ENCODE measurements at regions not wholly inside any gene's neighbourhood (a gene's known extent, or its start where the extent isn't known, plus 50 kb on each side); places are given as distances from the start of the nearest gene placed in this dataset.

DNA sequence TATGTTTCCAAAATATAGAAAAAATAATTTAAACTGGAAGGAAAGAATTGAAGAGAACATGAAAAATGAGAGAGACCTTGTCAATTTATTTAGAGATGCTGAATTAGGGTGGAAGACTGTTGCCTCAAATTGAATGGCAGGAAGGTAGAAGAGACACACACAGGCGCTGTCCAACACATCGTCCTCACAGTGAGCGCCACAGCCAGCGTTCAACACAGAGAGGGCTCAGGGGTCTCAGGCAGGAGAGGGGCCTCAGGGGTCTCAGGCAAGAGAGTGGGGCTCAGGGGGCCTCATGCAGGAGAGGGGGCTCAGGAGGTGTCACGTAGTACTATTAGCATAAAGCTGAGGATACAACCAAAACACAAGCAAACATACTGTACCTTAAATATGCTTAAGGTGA lies 65.7 kb downstream of the TMEM18 start:
- no peaks in the 10 kb centered on the region for H3K9me3 Mint-ChIP-seq
- DNase-seq (no peak), ATAC-seq (no peak)
- H3K4me1 Mint-ChIP-seq: no peaks in the 10 kb centered on the region
- no peak overlapping the region for H3K4me3 Mint-ChIP-seq
- H3K27ac Mint-ChIP-seq: no peak overlapping the region
- H3K27me3 Mint-ChIP-seq: peaks cover 16% of the 10 kb centered on the region

DNA sequence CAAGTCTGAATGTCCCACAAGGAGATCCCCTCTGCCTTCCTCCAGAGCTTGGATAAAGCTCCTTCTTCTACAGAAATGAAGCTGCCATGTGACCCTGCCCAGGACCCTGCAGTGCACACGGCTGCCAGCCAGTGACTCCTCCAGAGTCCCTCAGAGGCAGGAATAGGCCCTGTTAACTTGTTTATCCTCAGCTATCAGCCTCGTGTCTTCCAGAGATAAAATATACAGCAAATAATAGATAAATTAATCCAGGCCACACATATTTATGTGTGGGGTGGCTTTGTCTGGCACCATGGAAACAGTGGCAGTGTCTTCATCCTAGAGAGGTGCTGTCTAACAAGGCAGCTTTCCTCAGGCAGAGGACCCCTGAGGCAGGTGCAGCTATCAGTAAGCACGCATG lies 66.7 kb downstream of the TMEM18 start:
- no peaks in the 10 kb centered on the region for H3K9me3 Mint-ChIP-seq
- H3K27me3 Mint-ChIP-seq: peaks cover 12% of the 10 kb centered on the region
- ATAC-seq (no peak), DNase-seq (no peak)
- H3K4me3 Mint-ChIP-seq: no peak overlapping the region
- H3K4me1 Mint-ChIP-seq: no peaks in the 10 kb centered on the region
- no peak overlapping the region for H3K27ac Mint-ChIP-seq

DNA sequence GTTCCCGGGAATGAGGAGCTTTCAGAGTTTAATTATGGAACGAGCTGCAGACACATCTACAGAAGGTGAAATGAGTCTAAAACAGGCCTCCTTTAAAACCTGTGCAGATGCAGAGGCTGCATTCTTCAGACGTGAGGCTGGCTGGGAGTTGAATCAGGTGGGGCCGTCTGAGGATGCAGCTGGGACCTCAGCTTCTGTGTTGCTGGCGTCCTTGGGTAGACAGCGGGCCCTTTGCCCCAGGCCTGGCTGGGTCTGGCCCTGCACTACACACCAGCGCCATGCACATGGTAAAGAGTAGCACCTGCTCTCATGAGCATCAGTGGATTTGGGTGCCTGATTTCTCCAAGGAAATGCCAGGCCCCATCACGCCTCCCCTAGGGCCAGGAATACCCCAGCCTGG lies 67.3 kb downstream of the TMEM18 start:
- Mint-ChIP-seq H3K4me1 (no peaks in the 10 kb centered on the region), H3K27ac (no peak overlapping the region), H3K27me3 (peaks cover 7% of the 10 kb centered on the region), H3K9me3 (no peaks in the 10 kb centered on the region), H3K4me3 (no peak overlapping the region)
- DNase-seq (no peak), ATAC-seq (no peak)

GRCh38 chr2:609449-609848 lies 67.8 kb downstream of the TMEM18 start:
- H3K4me3 Mint-ChIP-seq: no peak overlapping the region
- H3K27me3 Mint-ChIP-seq: peaks cover 7% of the 10 kb centered on the region
- no peaks in the 10 kb centered on the region for H3K9me3 Mint-ChIP-seq
- DNase-seq (no peak), ATAC-seq (no peak)
- no peak overlapping the region for H3K27ac Mint-ChIP-seq
- no peaks in the 10 kb centered on the region for H3K4me1 Mint-ChIP-seq

DNA sequence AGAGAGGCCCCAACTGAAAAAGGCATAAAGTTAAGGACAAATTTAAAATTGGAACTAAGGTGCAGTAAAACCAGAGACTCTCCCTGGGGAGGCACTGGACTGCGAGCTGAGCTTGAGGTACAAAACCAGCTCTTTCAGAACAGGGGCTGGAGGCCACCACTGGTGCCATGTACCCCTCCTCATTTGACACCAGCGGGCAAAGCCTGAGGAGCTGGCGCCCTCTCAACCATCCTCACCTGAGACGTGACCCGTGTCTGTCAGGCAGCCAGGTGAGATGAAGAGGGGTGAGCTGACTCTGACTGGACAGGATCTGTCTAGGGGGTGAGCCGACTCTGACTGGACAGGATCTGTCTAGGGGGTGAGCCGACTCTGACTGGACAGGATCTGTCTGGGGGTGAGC lies 68.5 kb downstream of the TMEM18 start:
- Mint-ChIP-seq H3K4me3 (no peak overlapping the region), H3K9me3 (no peaks in the 10 kb centered on the region), H3K4me1 (no peaks in the 10 kb centered on the region), H3K27ac (no peak overlapping the region), H3K27me3 (peaks cover 7% of the 10 kb centered on the region)
- DNase-seq (no peak), ATAC-seq (no peak)

GRCh38 chr2:608297-608696 lies 68.9 kb downstream of the TMEM18 start:
- no peak for DNase-seq
- Mint-ChIP-seq H3K4me1 (no peaks in the 10 kb centered on the region), H3K27me3 (peaks cover 7% of the 10 kb centered on the region), H3K9me3 (no peaks in the 10 kb centered on the region), H3K4me3 (no peak overlapping the region), H3K27ac (no peak overlapping the region)
- no peak for ATAC-seq

DNA sequence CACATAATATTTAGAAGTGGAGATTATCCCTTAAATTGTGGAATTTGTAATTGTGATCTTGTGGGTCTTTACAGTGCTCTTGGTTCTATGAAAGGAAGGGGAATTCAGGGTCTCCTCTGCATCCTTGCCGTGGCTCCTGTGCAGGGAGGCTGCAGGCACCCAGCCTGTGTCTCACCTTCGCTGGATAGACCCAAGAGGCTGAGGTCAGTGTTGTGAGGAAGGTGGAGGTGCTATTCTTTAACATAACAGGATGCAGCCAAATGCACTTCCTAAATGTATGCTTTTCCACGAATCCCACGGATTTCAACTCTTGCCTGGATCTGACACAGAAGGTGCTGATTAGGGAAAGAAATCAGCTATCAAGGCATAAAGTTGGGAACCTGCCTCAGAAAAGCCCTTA lies 69.5 kb downstream of the TMEM18 start:
- no peak for ATAC-seq
- Mint-ChIP-seq H3K27ac (no peak overlapping the region), H3K27me3 (peaks cover 7% of the 10 kb centered on the region), H3K4me1 (no peaks in the 10 kb centered on the region), H3K9me3 (no peaks in the 10 kb centered on the region), H3K4me3 (no peak overlapping the region)
- DNase-seq: no peak

GRCh38 chr2:607172-607571 lies 70.0 kb downstream of the TMEM18 start:
- Mint-ChIP-seq H3K9me3 (no peaks in the 10 kb centered on the region), H3K27ac (no peak overlapping the region), H3K4me3 (no peak overlapping the region), H3K27me3 (peaks cover 7% of the 10 kb centered on the region), H3K4me1 (no peaks in the 10 kb centered on the region)
- no peak for ATAC-seq
- no peak for DNase-seq

DNA sequence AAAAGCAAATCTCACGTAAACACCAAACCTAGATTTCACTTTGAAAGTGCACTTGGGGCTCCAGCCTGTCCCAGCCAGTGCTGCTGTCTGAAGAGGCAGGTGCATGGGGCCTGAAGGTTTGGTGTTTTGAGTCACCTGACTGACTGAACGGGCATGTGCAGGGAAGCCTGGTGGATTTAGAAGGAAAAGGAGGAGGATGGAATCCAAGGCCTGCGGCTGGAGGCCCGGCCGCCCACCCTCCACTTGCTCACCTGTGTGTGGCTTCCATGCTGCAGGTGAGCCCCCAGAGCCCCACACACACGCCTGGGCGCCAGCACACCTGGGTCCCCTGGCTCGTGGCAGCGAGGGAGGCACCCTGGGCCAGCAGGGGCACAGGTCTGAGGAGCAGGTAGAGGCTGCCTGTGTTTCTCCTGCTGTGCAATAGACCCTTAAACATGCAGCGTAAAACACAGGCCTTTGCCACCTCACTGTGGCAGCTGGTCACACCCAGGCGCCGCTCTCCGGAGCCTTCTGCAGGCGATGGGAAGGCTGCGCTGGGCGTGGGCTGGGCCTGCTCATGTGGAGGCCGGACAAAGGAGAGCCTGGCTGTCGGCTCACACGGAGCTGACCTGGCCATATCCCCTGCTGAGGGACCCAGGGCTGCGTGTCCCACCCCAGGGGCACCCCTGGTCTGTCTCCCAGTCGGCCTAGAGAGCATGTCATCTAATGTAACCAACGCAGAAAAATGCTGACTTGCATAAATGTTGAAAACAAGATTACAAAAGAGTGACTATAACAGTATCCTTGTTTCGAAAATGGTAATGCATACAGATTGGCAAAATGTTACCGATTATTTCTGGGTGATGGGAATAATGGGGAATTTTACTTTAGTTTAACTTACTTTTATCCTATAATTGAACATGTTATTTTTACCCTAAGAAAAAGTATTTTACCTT lies 71.3 kb downstream of the TMEM18 start:
- H3K9me3 Mint-ChIP-seq: no peaks in the 10 kb centered on the region
- H3K4me1 Mint-ChIP-seq: no peaks in the 10 kb centered on the region
- H3K27me3 Mint-ChIP-seq: peaks cover 7% of the 10 kb centered on the region
- H3K27ac Mint-ChIP-seq: no peak overlapping the region
- ATAC-seq: no peak
- no peak for DNase-seq
- H3K4me3 Mint-ChIP-seq: no peak overlapping the region

GRCh38 chr2:604854-605524 lies 72.2 kb downstream of the TMEM18 start:
- H3K27me3 Mint-ChIP-seq: peaks cover 7% of the 10 kb centered on the region
- no peaks in the 10 kb centered on the region for H3K4me1 Mint-ChIP-seq
- no peak overlapping the region for H3K4me3 Mint-ChIP-seq
- no peak for ATAC-seq
- no peak overlapping the region for H3K27ac Mint-ChIP-seq
- no peaks in the 10 kb centered on the region for H3K9me3 Mint-ChIP-seq
- DNase-seq: no peak

GRCh38 chr2:604385-604784 lies 72.8 kb downstream of the TMEM18 start:
- Mint-ChIP-seq H3K4me3 (no peak overlapping the region), H3K27ac (no peak overlapping the region)

DNA sequence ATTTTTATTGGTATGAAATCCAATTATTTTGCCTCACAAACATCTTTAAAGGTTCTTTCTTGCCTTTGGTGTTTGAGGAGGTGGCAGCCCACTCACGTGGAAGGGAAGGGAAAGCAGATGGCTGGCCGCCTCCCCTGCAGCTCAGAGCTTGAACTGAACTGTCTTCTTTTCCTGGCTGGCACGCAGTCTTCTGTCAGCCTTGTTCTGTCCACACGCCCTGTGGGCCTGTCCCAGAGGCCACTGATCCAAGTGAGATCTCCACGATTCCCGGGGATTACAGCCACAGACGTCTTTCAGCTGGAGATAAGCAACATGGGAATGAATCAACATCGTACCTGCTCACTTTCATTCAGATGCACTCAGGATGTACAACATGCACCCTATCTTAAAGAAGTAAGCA lies 73.3 kb downstream of the TMEM18 start:
- ATAC-seq: no peak
- Mint-ChIP-seq H3K4me3 (no peak overlapping the region), H3K4me1 (no peaks in the 10 kb centered on the region), H3K27ac (no peak overlapping the region), H3K9me3 (no peaks in the 10 kb centered on the region), H3K27me3 (peaks cover 7% of the 10 kb centered on the region)
- no peak for DNase-seq

More at GRCh38 chr2:604385-604784, 72.8 kb downstream of the TMEM18 start:
- DNase-seq (no peak), ATAC-seq (peak; percentile 25)
- H3K4me1 Mint-ChIP-seq: no peaks in the 10 kb centered on the region
- H3K27me3 Mint-ChIP-seq: peaks cover 7% of the 10 kb centered on the region
- no peaks in the 10 kb centered on the region for H3K9me3 Mint-ChIP-seq

GRCh38 chr2:603427-603826 lies 73.8 kb downstream of the TMEM18 start:
- Mint-ChIP-seq H3K9me3 (no peaks in the 10 kb centered on the region), H3K4me1 (no peaks in the 10 kb centered on the region), H3K27ac (no peak overlapping the region), H3K27me3 (peaks cover 7% of the 10 kb centered on the region), H3K4me3 (no peak overlapping the region)
- DNase-seq: no peak
- ATAC-seq: no peak

DNA sequence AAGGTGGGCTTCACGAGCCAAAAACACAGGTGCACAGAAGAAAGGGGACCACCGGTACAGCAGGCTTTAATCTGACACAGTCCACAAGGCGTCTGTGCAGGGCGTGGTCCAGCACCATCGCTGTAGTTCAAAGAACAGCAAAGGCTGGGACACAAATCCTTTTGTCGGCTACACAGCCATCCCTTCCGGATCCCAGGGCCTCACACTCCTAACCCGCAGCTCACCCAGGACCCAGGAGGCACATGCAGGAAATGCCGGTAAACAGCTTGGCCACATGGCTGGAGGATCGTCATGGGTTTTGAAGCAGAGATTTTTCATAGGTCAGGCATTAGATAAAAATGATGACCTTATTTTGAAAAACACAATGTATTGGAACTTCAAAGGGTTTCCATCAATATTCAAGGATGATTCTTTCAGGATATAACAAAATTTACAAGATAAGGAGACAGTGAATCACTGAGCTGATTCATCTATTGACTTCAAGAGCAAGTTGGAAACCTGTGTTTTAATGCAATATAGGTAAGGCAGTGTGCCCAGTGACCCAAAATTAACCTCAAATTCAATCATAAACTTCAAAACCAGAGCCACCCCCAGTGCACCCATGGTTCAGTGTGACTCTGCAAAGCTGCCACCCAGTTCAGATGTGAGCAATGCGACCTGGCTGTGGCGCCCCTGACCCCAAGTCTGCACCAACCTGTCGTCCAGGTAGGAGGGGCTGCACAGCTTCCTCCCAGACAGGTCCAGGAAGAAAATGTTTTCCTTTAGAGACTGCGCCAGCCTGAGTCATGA lies 74.4 kb downstream of the TMEM18 start:
- no peak for DNase-seq
- ATAC-seq: no peak
- Mint-ChIP-seq H3K27ac (no peak overlapping the region), H3K9me3 (no peaks in the 10 kb centered on the region), H3K27me3 (peaks cover 14% of the 10 kb centered on the region), H3K4me3 (no peak overlapping the region), H3K4me1 (no peaks in the 10 kb centered on the region)

- Mint-ChIP-seq H3K9me3 (no peaks in the 10 kb centered on the region), H3K4me1 (no peaks in the 10 kb centered on the region), H3K4me3 (no peak overlapping the region), H3K27ac (no peak overlapping the region), H3K27me3 (peaks cover 10% of the 10 kb centered on the region)
- ATAC-seq (no peak), DNase-seq (no peak)
Measured at GRCh38 chr2:601806-602455, 75.3 kb downstream of the TMEM18 start.

Data from stimulated activated naive CD8-positive, alpha-beta T cell treated with anti-CD3 and anti-CD28 coated beads, Interleukin-15, amount 100 ng/mL, for 72 hours (primary cell).